ENCODE measurements at regions not wholly inside any gene's neighbourhood (a gene's known extent, or its start where the extent isn't known, plus 50 kb on each side); places are given as distances from the start of the nearest gene placed in this dataset.

DNA sequence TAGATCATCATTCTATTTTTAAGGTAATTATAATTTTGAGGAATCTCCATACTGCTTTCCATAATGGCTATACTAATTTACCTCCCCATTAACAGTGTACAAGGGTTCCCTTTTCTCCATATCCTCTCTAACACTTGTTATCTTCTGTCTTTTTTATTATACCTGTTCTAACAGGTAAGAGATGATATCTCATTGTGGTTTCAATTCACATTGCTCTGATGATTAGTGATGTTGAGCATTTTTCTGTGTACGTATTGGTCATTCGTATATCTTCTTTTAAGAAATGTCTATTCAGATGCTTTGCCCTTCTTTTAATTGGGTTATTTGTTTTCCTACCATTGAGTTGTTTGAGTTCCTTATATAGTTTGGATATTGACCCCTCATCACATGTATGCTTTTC is 81.6 kb upstream of the SCAF8 start:
- DNase-seq (ENCODE audit: low read depth, low spot score): no peak
- H3K4me1 Mint-ChIP-seq: no peaks in the 10 kb centered on the region

DNA sequence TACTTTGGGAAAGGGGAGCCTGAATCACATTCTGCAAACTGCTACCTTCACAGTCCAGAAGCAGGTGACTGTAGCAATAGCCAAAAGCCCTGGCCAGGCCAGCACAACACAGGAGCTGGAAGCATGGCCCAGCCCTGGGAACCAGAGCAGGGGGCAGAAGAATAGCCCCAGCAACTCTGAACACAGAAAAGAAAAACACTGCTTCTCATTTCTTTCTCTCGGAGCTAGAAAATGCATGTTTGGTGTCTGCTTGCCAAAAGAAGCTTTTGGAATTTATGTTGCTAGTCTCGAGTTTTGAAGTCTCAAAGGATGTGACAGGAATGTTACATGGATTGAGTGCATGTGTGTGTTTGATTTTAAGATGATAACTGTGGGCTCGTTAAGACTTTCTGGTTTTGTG is 79.8 kb upstream of the SCAF8 start:
- Mint-ChIP-seq H3K36me3 (ENCODE audit: low read depth) (no peaks in the 10 kb centered on the region), H3K27ac (ENCODE audit: unreplicated experiment) (no peak overlapping the region), H3K4me1 (no peaks in the 10 kb centered on the region), H3K9me3 (peaks cover 6% of the 10 kb centered on the region), H3K27me3 (ENCODE audit: low read depth) (no peaks in the 10 kb centered on the region), H3K4me3 (no peak overlapping the region)
- TF ChIP-seq, protein P1, sequence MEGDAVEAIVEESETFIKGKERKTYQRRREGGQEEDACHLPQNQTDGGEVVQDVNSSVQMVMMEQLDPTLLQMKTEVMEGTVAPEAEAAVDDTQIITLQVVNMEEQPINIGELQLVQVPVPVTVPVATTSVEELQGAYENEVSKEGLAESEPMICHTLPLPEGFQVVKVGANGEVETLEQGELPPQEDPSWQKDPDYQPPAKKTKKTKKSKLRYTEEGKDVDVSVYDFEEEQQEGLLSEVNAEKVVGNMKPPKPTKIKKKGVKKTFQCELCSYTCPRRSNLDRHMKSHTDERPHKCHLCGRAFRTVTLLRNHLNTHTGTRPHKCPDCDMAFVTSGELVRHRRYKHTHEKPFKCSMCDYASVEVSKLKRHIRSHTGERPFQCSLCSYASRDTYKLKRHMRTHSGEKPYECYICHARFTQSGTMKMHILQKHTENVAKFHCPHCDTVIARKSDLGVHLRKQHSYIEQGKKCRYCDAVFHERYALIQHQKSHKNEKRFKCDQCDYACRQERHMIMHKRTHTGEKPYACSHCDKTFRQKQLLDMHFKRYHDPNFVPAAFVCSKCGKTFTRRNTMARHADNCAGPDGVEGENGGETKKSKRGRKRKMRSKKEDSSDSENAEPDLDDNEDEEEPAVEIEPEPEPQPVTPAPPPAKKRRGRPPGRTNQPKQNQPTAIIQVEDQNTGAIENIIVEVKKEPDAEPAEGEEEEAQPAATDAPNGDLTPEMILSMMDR (conservative IDR thresholded peaks at IDR 0.05): no peak
- no peak for DNase-seq (ENCODE audit: low read depth, low spot score)

More for the DNA sequence above, 81.6 kb upstream of the SCAF8 start:
- TF ChIP-seq, protein P1 (conservative IDR thresholded peaks at IDR 0.05): no peak
- Mint-ChIP-seq H3K27me3 (ENCODE audit: low read depth) (no peaks in the 10 kb centered on the region), H3K36me3 (ENCODE audit: low read depth) (no peaks in the 10 kb centered on the region), H3K9me3 (peaks cover 2% of the 10 kb centered on the region), H3K27ac (ENCODE audit: unreplicated experiment) (no peak overlapping the region), H3K4me3 (no peak overlapping the region)

DNA sequence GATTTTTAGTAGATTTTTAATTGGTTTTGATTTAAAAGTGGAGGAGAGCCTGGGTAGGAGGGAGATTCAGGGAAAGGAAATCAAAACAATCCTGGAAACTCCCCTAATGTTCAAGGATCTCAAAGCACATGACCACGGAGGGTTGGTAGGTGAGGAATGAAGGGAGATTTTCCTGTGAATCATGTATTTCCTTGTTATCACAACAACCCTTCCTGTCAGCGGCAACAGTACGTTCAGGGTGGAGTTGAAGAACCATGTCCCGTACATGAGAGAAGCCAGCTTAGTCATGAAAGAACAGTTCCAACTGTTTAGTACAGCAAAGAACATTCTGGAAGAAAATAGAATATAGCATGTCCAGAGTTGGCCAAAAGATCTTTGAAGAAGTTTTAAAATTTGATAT is 79.4 kb upstream of the SCAF8 start:
- peaks cover 6% of the 10 kb centered on the region for H3K9me3 Mint-ChIP-seq
- no peaks in the 10 kb centered on the region for H3K27me3 Mint-ChIP-seq (ENCODE audit: low read depth)
- H3K27ac Mint-ChIP-seq (ENCODE audit: unreplicated experiment): no peak overlapping the region
- H3K36me3 Mint-ChIP-seq (ENCODE audit: low read depth): no peaks in the 10 kb centered on the region
- DNase-seq (ENCODE audit: low read depth, low spot score): no peak
- TF ChIP-seq, protein P1 (conservative IDR thresholded peaks at IDR 0.05): no peak
- H3K4me3 Mint-ChIP-seq: no peak overlapping the region
- no peaks in the 10 kb centered on the region for H3K4me1 Mint-ChIP-seq

GRCh38 chr6:154656660-154657059 is 76.6 kb upstream of the SCAF8 start:
- no peak for DNase-seq (ENCODE audit: low read depth, low spot score)
- no peaks in the 10 kb centered on the region for H3K36me3 Mint-ChIP-seq (ENCODE audit: low read depth)
- H3K4me3 Mint-ChIP-seq: no peak overlapping the region
- no peaks in the 10 kb centered on the region for H3K27me3 Mint-ChIP-seq (ENCODE audit: low read depth)
- H3K9me3 Mint-ChIP-seq: peaks cover 3% of the 10 kb centered on the region
- H3K27ac Mint-ChIP-seq (ENCODE audit: unreplicated experiment): no peak overlapping the region
- no peaks in the 10 kb centered on the region for H3K4me1 Mint-ChIP-seq
- TF ChIP-seq, protein P1 (conservative IDR thresholded peaks at IDR 0.05): no peak

GRCh38 chr6:154661768-154662167 is 71.4 kb upstream of the SCAF8 start:
- DNase-seq (ENCODE audit: low read depth, low spot score): no peak

More at GRCh38 chr6:154661768-154662167, 71.4 kb upstream of the SCAF8 start:
- no peaks in the 10 kb centered on the region for H3K36me3 Mint-ChIP-seq (ENCODE audit: low read depth)
- no peaks in the 10 kb centered on the region for H3K4me1 Mint-ChIP-seq
- TF ChIP-seq, protein P1 (conservative IDR thresholded peaks at IDR 0.05): no peak
- no peak overlapping the region for H3K27ac Mint-ChIP-seq (ENCODE audit: unreplicated experiment)
- no peaks in the 10 kb centered on the region for H3K27me3 Mint-ChIP-seq (ENCODE audit: low read depth)
- peaks cover 6% of the 10 kb centered on the region for H3K9me3 Mint-ChIP-seq
- H3K4me3 Mint-ChIP-seq: no peak overlapping the region

All from neural crest cell (in vitro differentiated cells).